GM19240 (cell line): ENCODE measurements at regions not wholly inside any gene's neighbourhood (a gene's known extent, or its start where the extent isn't known, plus 50 kb on each side); places are given as distances from the start of the nearest gene placed in this dataset.
"Not testable (repeated sequence)": the region's sequence is repeated elsewhere in the genome, so short reads cannot be mapped to it uniquely, and the experiment has no call there.

Experiments
- DNase-seq: peaks from one replicate; pipeline ENCODE4 v3.0.0; 2011; ENCODE audit warnings: low spot score; ENCODE audit not compliant: insufficient read length

GRCh38 chr10:30734901-30735300 lies 105.3 kb upstream of the LYZL2 start:
- DNase-seq: no peak

- no peak for DNase-seq
These were observed 103.1 kb upstream of the LYZL2 start for GRCh38 chr10:30732671-30733070.

- no peak for DNase-seq
These were observed 102.4 kb upstream of the LYZL2 start for GRCh38 chr10:30731963-30732362.

- no peak for DNase-seq
These were observed 100.8 kb upstream of the LYZL2 start for GRCh38 chr10:30730306-30730705.

- DNase-seq: no peak
These were observed 99.2 kb upstream of the LYZL2 start for GRCh38 chr10:30728766-30729165.

GRCh38 chr10:30728127-30728526 lies 98.6 kb upstream of the LYZL2 start:
- DNase-seq: no peak

GRCh38 chr10:30727524-30727923 lies 98.0 kb upstream of the LYZL2 start:
- no peak for DNase-seq

GRCh38 chr10:30726783-30727414 lies 97.3 kb upstream of the LYZL2 start:
- DNase-seq: not testable (repeated sequence)

- no peak for DNase-seq
These were observed 96.1 kb upstream of the LYZL2 start for GRCh38 chr10:30725661-30726060.

- no peak for DNase-seq
These were observed 94.7 kb upstream of the LYZL2 start for GRCh38 chr10:30724296-30724695.

- no peak for DNase-seq
These were observed 93.5 kb upstream of the LYZL2 start for GRCh38 chr10:30722956-30723620.

- DNase-seq: no peak
These were observed 90.3 kb upstream of the LYZL2 start for GRCh38 chr10:30719832-30720231.

- no peak for DNase-seq
These were observed 80.3 kb upstream of the LYZL2 start for GRCh38 chr10:30709700-30710358.

- no peak for DNase-seq
These were observed 79.7 kb upstream of the LYZL2 start for GRCh38 chr10:30709229-30709628.

- no peak for DNase-seq
These were observed 78.7 kb upstream of the LYZL2 start for GRCh38 chr10:30708234-30708633.

GRCh38 chr10:30706189-30706588 lies 76.6 kb upstream of the LYZL2 start:
- not testable (repeated sequence) for DNase-seq

- no peak for DNase-seq
These were observed 76.1 kb upstream of the LYZL2 start for GRCh38 chr10:30705625-30706149.

- DNase-seq: no peak
These were observed 75.6 kb upstream of the LYZL2 start for GRCh38 chr10:30705101-30705624.

GRCh38 chr10:30704601-30705100 lies 75.1 kb upstream of the LYZL2 start:
- not testable (repeated sequence) for DNase-seq

GRCh38 chr10:30704026-30704600 lies 74.6 kb upstream of the LYZL2 start:
- DNase-seq: no peak

- DNase-seq: not testable (repeated sequence)
These were observed 73.9 kb upstream of the LYZL2 start for GRCh38 chr10:30703446-30703845.

GRCh38 chr10:30702860-30703259 lies 73.3 kb upstream of the LYZL2 start:
- DNase-seq: no peak
